WTC11 (cell line): ENCODE measurements at regions not wholly inside any gene's neighbourhood (a gene's known extent, or its start where the extent isn't known, plus 50 kb on each side); places are given as distances from the start of the nearest gene placed in this dataset.

ENCODE experiments used
- ATAC-seq: fragments of 200-7000 bp; cut with Tn5 transposase; 2 replicates; pipeline ENCODE4 v1.10.0; 2021; ENCODE audit warnings: mild to moderate bottlenecking, moderate library complexity
- CTCF ChIA-PET: fragments of 300-600 bp; sonication (Branson Sonifier 250); formaldehyde crosslinking; loops from one replicate; lab custom pipeline; 2021; ENCODE audit warnings: antibody characterized with exemption; lab: Charles Lee
- POLR2A ChIA-PET: fragments of 350-600 bp; sonication (Branson Sonifier 250); formaldehyde crosslinking; loops from one replicate; lab custom pipeline; 2021; ENCODE audit warnings: antibody characterized with exemption; lab: Charles Lee
- DNase-seq: peaks from one replicate; pipeline ENCODE4 v3.0.0; 2021; ENCODE audit warnings: low spot score
- H3K27ac Mint-ChIP-seq: 2 replicates; pipeline ENCODE4 v1.8.0; 2021; ENCODE audit warnings: mixed read lengths
- H3K27me3 Mint-ChIP-seq: 2 replicates; pipeline ENCODE4 v1.8.0; 2021; ENCODE audit warnings: low read depth, mild to moderate bottlenecking, moderate library complexity, mixed read lengths
- H3K36me3 Mint-ChIP-seq: 2 replicates; pipeline ENCODE4 v1.8.0; 2021; ENCODE audit warnings: mixed read lengths
- H3K4me1 Mint-ChIP-seq: 2 replicates; pipeline ENCODE4 v1.8.0; 2022; ENCODE audit warnings: mixed read lengths
- H3K4me3 Mint-ChIP-seq: 2 replicates; pipeline ENCODE4 v1.8.0; 2021; ENCODE audit warnings: mild to moderate bottlenecking, moderate library complexity, mixed read lengths
- H3K9me3 Mint-ChIP-seq: 2 replicates; pipeline ENCODE4 v1.8.0; 2021; ENCODE audit warnings: mixed read lengths
- CBFB ChIP-seq: sonication (generic); formaldehyde crosslinking; IDR thresholded peaks from 2 replicates; pipeline ENCODE4 v1.8.1; 2022; ENCODE audit warnings: mild to moderate bottlenecking, low read depth, missing genetic modification reagents
- ESRRA ChIP-seq: sonication (generic); formaldehyde crosslinking; IDR thresholded peaks from 2 replicates; pipeline ENCODE4 v1.8.1; 2022; ENCODE audit warnings: mild to moderate bottlenecking, missing genetic modification reagents, borderline replicate concordance
- ETV6 ChIP-seq: sonication (generic); formaldehyde crosslinking; IDR thresholded peaks from 2 replicates; pipeline ENCODE4 v1.8.1; 2022; ENCODE audit warnings: mild to moderate bottlenecking, missing genetic modification reagents
- GABPB1 ChIP-seq: sonication (generic); formaldehyde crosslinking; IDR thresholded peaks from 2 replicates; pipeline ENCODE4 v1.8.1; 2023; ENCODE audit warnings: mild to moderate bottlenecking, missing genetic modification reagents
- GRHL2 ChIP-seq: fragments of 250-450 bp; sonication (Bioruptor Pico); IDR thresholded peaks from 2 replicates; pipeline ENCODE4 v1.8.0; 2022; ENCODE audit warnings: mild to moderate bottlenecking, moderate library complexity; ENCODE audit not compliant: insufficient replicate concordance, severe bottlenecking
- GTF2I ChIP-seq: fragments of 250-450 bp; sonication (Bioruptor Pico); conservative IDR thresholded peaks from 2 replicates; pipeline ENCODE4 v1.4.0; 2021; ENCODE audit warnings: mild to moderate bottlenecking
- JAZF1 ChIP-seq: fragments of 250-450 bp; sonication (Bioruptor Pico); IDR thresholded peaks from 2 replicates; pipeline ENCODE4 v1.9.0; 2021; ENCODE audit warnings: moderate library complexity, mild to moderate bottlenecking, inconsistent platforms
- JUN ChIP-seq: sonication (generic); formaldehyde crosslinking; IDR thresholded peaks from 2 replicates; pipeline ENCODE4 v1.8.0; 2023; ENCODE audit warnings: mild to moderate bottlenecking, missing genetic modification reagents
- MYBL2 ChIP-seq: sonication (generic); formaldehyde crosslinking; IDR thresholded peaks from 2 replicates; pipeline ENCODE4 v1.8.1; 2023; ENCODE audit warnings: mild to moderate bottlenecking, moderate library complexity, missing genetic modification reagents
- NFATC4 ChIP-seq: fragments of 250-450 bp; sonication (Bioruptor Pico); IDR thresholded peaks from 2 replicates; pipeline ENCODE4 v1.9.0; 2021; ENCODE audit warnings: mild to moderate bottlenecking
- NR2C2 ChIP-seq: sonication (generic); formaldehyde crosslinking; IDR thresholded peaks from 2 replicates; pipeline ENCODE4 v1.8.0; 2022; ENCODE audit warnings: mild to moderate bottlenecking, missing genetic modification reagents
- OVOL2 ChIP-seq: fragments of 250-450 bp; sonication (Bioruptor Pico); IDR thresholded peaks from 2 replicates; pipeline ENCODE4 v1.9.0; 2021; ENCODE audit warnings: mild to moderate bottlenecking, borderline replicate concordance
- PRRX2 ChIP-seq: fragments of 250-450 bp; sonication (Bioruptor Pico); IDR thresholded peaks from 2 replicates; pipeline ENCODE4 v1.8.0; 2021; ENCODE audit warnings: mild to moderate bottlenecking
- RELA ChIP-seq: sonication (generic); formaldehyde crosslinking; IDR thresholded peaks from 2 replicates; pipeline ENCODE4 v1.8.1; 2022; ENCODE audit warnings: missing genetic modification reagents, mild to moderate bottlenecking, borderline replicate concordance
- ZNF219 ChIP-seq: sonication (generic); formaldehyde crosslinking; IDR thresholded peaks from 2 replicates; pipeline ENCODE4 v1.8.0; 2023; ENCODE audit warnings: missing genetic modification reagents, mild to moderate bottlenecking, borderline replicate concordance
- ZNF317 ChIP-seq: sonication (generic); formaldehyde crosslinking; IDR thresholded peaks from 2 replicates; pipeline ENCODE4 v1.8.1; 2023; ENCODE audit warnings: low read depth, mild to moderate bottlenecking, moderate library complexity, missing genetic modification reagents, borderline replicate concordance
- ZNF396 ChIP-seq: fragments of 250-450 bp; sonication (Bioruptor Pico); IDR thresholded peaks from 2 replicates; pipeline ENCODE4 v1.8.0; 2021; ENCODE audit warnings: mild to moderate bottlenecking, moderate library complexity, borderline replicate concordance
- TF ChIP-seq, protein P1 (sequence below): fragments of 250-450 bp; sonication (Bioruptor Pico); IDR thresholded peaks from 2 replicates; pipeline ENCODE4 v2.1.2; 2022; ENCODE audit warnings: mild to moderate bottlenecking, moderate library complexity
- TF ChIP-seq, protein P2 (sequence below): sonication (generic); formaldehyde crosslinking; IDR thresholded peaks from 2 replicates; pipeline ENCODE4 v1.8.0; 2022; ENCODE audit warnings: mild to moderate bottlenecking, missing genetic modification reagents
- TF ChIP-seq, protein P3 (sequence below): sonication (generic); formaldehyde crosslinking; IDR thresholded peaks from 2 replicates; pipeline ENCODE4 v1.8.0; 2022; ENCODE audit warnings: mild to moderate bottlenecking, missing genetic modification reagents
- TF ChIP-seq, protein P4 (sequence below): sonication (generic); formaldehyde crosslinking; IDR thresholded peaks from 2 replicates; pipeline ENCODE4 v1.8.1; 2022; ENCODE audit warnings: low read depth, missing genetic modification reagents, borderline replicate concordance
- TF ChIP-seq, protein P5 (sequence below): fragments of 250-450 bp; sonication (Bioruptor Pico); IDR thresholded peaks from 2 replicates; pipeline ENCODE4 v1.9.0; 2021; ENCODE audit warnings: moderate library complexity, mild to moderate bottlenecking, inconsistent platforms, borderline replicate concordance
- TF ChIP-seq, protein P6 (sequence below): sonication (generic); formaldehyde crosslinking; IDR thresholded peaks from 2 replicates; pipeline ENCODE4 v1.8.1; 2023; ENCODE audit warnings: mild to moderate bottlenecking, moderate library complexity, missing genetic modification reagents
- TF ChIP-seq, protein P7 (sequence below): sonication (generic); formaldehyde crosslinking; IDR thresholded peaks from 2 replicates; pipeline ENCODE4 v1.8.1; 2023; ENCODE audit warnings: mild to moderate bottlenecking, missing genetic modification reagents, borderline replicate concordance

DNA sequence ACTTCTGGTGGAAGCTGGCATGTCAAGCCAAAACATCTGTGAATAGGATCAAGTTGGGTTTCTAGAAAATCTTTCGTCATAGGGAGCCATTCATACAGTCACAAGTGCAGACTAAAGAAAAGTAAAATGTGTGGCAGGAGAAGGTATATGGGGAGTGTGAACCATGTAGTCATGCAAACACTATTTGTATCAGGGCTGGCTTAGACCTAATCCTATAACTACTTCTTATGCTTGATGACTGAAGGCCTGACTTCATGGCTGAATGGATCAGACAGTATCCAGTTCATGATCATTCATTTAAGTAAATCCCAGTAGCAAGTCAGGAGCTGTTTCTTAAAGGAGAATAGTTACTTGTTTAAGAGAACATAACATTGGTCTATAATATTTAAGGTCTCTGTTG lies 63.8 kb upstream of the DAPK1 start:
- ATAC-seq = no peak
- Mint-ChIP-seq H3K4me3 (no peak overlapping the region), H3K9me3 (no peaks in the 10 kb centered on the region), H3K27ac (no peak overlapping the region), H3K36me3 (0 out of 2 replicates have a peak, but pooled peaks cover 2% of the 10 kb centered on the region), H3K27me3 (no peaks in the 10 kb centered on the region; the same call in 1 of the 2 replicates), H3K4me1 (peaks cover 39% of the 10 kb centered on the region)
- POLR2A ChIA-PET = no interaction called here
- no peak for DNase-seq
- TF ChIP-seq NFATC4 (CRISPR knock-in tag) = no peak
- TF ChIP-seq, protein P1, sequence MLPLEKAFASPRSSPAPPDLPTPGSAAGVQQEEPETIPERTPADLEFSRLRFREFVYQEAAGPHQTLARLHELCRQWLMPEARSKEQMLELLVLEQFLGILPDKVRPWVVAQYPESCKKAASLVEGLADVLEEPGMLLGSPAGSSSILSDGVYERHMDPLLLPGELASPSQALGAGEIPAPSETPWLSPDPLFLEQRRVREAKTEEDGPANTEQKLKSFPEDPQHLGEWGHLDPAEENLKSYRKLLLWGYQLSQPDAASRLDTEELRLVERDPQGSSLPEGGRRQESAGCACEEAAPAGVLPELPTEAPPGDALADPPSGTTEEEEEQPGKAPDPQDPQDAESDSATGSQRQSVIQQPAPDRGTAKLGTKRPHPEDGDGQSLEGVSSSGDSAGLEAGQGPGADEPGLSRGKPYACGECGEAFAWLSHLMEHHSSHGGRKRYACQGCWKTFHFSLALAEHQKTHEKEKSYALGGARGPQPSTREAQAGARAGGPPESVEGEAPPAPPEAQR = no peak
- no peak for TF ChIP-seq CBFB
- TF ChIP-seq ZNF396 = no peak
- TF ChIP-seq, protein P2, sequence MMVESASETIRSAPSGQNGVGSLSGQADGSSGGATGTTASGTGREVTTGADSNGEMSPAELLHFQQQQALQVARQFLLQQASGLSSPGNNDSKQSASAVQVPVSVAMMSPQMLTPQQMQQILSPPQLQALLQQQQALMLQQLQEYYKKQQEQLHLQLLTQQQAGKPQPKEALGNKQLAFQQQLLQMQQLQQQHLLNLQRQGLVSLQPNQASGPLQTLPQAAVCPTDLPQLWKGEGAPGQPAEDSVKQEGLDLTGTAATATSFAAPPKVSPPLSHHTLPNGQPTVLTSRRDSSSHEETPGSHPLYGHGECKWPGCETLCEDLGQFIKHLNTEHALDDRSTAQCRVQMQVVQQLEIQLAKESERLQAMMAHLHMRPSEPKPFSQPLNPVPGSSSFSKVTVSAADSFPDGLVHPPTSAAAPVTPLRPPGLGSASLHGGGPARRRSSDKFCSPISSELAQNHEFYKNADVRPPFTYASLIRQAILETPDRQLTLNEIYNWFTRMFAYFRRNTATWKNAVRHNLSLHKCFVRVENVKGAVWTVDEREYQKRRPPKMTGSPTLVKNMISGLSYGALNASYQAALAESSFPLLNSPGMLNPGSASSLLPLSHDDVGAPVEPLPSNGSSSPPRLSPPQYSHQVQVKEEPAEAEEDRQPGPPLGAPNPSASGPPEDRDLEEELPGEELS (CRISPR knock-in tag) = no peak
- no peak for TF ChIP-seq ETV6 (CRISPR knock-in tag)
- TF ChIP-seq GTF2I (CRISPR knock-in tag) = no peak
- TF ChIP-seq NR2C2 (CRISPR knock-in tag) = no peak
- TF ChIP-seq GRHL2 = no peak
- TF ChIP-seq, protein P3, sequence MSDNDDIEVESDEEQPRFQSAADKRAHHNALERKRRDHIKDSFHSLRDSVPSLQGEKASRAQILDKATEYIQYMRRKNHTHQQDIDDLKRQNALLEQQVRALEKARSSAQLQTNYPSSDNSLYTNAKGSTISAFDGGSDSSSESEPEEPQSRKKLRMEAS (CRISPR knock-in tag) = no peak
- no peak for TF ChIP-seq JAZF1 (CRISPR knock-in tag)
- TF ChIP-seq ZNF219 (CRISPR knock-in tag) = no peak
- TF ChIP-seq, all 79 proteins: peak for 0
- CTCF ChIA-PET = no interaction called here

DNA sequence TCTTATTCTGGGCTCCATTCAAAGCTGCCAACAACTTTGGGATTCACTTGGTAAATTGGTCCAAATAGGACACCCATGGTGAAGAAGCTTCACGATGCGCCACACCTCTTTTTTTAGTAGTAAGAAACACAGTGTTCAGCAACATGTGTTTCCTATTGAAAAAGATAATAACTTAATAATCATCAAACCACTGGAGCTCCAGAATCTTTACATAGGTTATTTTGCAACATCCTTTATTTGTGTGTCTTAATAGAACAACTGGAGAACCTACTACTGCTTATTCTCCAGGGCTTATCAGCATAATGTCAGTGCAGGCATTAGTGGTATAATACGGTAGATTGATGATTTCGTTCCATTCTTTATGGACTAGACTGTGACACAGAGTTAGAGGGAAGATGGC lies 63.3 kb upstream of the DAPK1 start:
- H3K27me3 Mint-ChIP-seq = no peaks in the 10 kb centered on the region; the same call in 1 of the 2 replicates
- ChIA-PET POLR2A (interaction anchor here (0.5 kb wide), 1 partner anchor 145 kb away, joined by 4 read pairs; no protein-coding TSS in a partner anchor), CTCF (no interaction called here)
- peaks cover 37% of the 10 kb centered on the region for H3K4me1 Mint-ChIP-seq
- H3K36me3 Mint-ChIP-seq = 0 out of 2 replicates have a peak, but pooled peaks cover 2% of the 10 kb centered on the region
- ATAC-seq (no peak), DNase-seq (no peak)
- no peak overlapping the region for H3K4me3 Mint-ChIP-seq
- no peaks in the 10 kb centered on the region for H3K9me3 Mint-ChIP-seq
- TF ChIP-seq, protein P4, sequence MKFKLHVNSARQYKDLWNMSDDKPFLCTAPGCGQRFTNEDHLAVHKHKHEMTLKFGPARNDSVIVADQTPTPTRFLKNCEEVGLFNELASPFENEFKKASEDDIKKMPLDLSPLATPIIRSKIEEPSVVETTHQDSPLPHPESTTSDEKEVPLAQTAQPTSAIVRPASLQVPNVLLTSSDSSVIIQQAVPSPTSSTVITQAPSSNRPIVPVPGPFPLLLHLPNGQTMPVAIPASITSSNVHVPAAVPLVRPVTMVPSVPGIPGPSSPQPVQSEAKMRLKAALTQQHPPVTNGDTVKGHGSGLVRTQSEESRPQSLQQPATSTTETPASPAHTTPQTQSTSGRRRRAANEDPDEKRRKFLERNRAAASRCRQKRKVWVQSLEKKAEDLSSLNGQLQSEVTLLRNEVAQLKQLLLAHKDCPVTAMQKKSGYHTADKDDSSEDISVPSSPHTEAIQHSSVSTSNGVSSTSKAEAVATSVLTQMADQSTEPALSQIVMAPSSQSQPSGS (CRISPR knock-in tag) = no peak
- TF ChIP-seq NR2C2 (CRISPR knock-in tag) (no peak), OVOL2 (no peak), GABPB1 (CRISPR knock-in tag) (no peak), ZNF317 (CRISPR knock-in tag) (no peak), RELA (no peak), JUN (CRISPR knock-in tag) (no peak), MYBL2 (CRISPR knock-in tag) (no peak), ESRRA (CRISPR knock-in tag) (no peak), PRRX2 (CRISPR knock-in tag) (no peak)
- TF ChIP-seq, protein P5, sequence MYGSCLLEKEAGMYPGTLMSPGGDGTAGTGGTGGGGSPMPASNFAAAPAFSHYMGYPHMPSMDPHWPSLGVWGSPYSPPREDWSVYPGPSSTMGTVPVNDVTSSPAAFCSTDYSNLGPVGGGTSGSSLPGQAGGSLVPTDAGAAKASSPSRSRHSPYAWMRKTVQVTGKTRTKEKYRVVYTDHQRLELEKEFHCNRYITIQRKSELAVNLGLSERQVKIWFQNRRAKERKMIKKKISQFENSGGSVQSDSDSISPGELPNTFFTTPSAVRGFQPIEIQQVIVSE = no peak
- TF ChIP-seq, protein P3 (CRISPR knock-in tag) = no peak
- TF ChIP-seq, protein P6, sequence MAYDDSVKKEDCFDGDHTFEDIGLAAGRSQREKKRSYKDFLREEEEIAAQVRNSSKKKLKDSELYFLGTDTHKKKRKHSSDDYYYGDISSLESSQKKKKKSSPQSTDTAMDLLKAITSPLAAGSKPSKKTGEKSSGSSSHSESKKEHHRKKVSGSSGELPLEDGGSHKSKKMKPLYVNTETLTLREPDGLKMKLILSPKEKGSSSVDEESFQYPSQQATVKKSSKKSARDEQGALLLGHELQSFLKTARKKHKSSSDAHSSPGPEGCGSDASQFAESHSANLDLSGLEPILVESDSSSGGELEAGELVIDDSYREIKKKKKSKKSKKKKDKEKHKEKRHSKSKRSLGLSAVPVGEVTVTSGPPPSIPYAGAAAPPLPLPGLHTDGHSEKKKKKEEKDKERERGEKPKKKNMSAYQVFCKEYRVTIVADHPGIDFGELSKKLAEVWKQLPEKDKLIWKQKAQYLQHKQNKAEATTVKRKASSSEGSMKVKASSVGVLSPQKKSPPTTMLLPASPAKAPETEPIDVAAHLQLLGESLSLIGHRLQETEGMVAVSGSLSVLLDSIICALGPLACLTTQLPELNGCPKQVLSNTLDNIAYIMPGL (CRISPR knock-in tag) = no peak
- TF ChIP-seq, protein P7, sequence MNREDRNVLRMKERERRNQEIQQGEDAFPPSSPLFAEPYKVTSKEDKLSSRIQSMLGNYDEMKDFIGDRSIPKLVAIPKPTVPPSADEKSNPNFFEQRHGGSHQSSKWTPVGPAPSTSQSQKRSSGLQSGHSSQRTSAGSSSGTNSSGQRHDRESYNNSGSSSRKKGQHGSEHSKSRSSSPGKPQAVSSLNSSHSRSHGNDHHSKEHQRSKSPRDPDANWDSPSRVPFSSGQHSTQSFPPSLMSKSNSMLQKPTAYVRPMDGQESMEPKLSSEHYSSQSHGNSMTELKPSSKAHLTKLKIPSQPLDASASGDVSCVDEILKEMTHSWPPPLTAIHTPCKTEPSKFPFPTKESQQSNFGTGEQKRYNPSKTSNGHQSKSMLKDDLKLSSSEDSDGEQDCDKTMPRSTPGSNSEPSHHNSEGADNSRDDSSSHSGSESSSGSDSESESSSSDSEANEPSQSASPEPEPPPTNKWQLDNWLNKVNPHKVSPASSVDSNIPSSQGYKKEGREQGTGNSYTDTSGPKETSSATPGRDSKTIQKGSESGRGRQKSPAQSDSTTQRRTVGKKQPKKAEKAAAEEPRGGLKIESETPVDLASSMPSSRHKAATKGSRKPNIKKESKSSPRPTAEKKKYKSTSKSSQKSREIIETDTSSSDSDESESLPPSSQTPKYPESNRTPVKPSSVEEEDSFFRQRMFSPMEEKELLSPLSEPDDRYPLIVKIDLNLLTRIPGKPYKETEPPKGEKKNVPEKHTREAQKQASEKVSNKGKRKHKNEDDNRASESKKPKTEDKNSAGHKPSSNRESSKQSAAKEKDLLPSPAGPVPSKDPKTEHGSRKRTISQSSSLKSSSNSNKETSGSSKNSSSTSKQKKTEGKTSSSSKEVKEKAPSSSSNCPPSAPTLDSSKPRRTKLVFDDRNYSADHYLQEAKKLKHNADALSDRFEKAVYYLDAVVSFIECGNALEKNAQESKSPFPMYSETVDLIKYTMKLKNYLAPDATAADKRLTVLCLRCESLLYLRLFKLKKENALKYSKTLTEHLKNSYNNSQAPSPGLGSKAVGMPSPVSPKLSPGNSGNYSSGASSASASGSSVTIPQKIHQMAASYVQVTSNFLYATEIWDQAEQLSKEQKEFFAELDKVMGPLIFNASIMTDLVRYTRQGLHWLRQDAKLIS = no peak
- no peak overlapping the region for H3K27ac Mint-ChIP-seq
